ENCODE measurements at regions not wholly inside any gene's neighbourhood (a gene's known extent, or its start where the extent isn't known, plus 50 kb on each side); places are given as distances from the start of the nearest gene placed in this dataset.

GRCh38 chr14:29321646-29322045 is 555.1 kb downstream of the FOXG1 start (continued):
- TF ChIP-seq ZC3H4 (CRISPR knock-in tag; IDR thresholded peaks at IDR 0.05; ENCODE audit: borderline replicate concordance) (no peak), SAFB2 (IDR thresholded peaks at IDR 0.05; ENCODE audit: borderline replicate concordance, low read depth, low read length, severe bottlenecking) (no peak), GATAD2A (IDR thresholded peaks at IDR 0.05) (no peak), SAP30 (IDR thresholded peaks at IDR 0.05; ENCODE audit: borderline replicate concordance, insufficient read depth, low read depth, low read length, poor library complexity, severe bottlenecking) (no peak), DMBX1 (CRISPR knock-in tag; IDR thresholded peaks at IDR 0.05; ENCODE audit: borderline replicate concordance) (no peak), ZNF740 (CRISPR knock-in tag; IDR thresholded peaks at IDR 0.05) (no peak), ZNF740 (tag; IDR thresholded peaks at IDR 0.05) (no peak), ZNF324 (CRISPR knock-in tag; IDR thresholded peaks at IDR 0.05) (no peak)

- in situ Hi-C loops (cut with MboI) = no loop called here
- no peak for FAIRE-seq
- Histone ChIP-seq H3K36me3 (ENCODE audit: control insufficient read depth, insufficient read depth, low read length) (no peaks in the 10 kb centered on the region), H3K79me2 (ENCODE audit: control insufficient read depth, insufficient read depth, low read length) (no peaks in the 10 kb centered on the region), H3K9me3 (replicated peaks; ENCODE audit: control insufficient read depth, insufficient read depth, low read depth, low read length) (no peaks in the 10 kb centered on the region), H3K4me2 (ENCODE audit: insufficient read depth, low read length) (no peak overlapping the region), H3K9ac (ENCODE audit: insufficient read depth in 1 of 2, low read depth in 2 of 2, low read length in 2 of 2) (no peak overlapping the region), H3K27ac (ENCODE audit: extremely low read depth, low read depth, low read length) (no peak overlapping the region), H3K27me3 (ENCODE audit: control insufficient read depth in 2 of 2, insufficient read depth in 2 of 2, low read length in 2 of 2) (no peaks in the 10 kb centered on the region), H3K9me1 (ENCODE audit: control insufficient read depth, insufficient read depth, low read length) (no peaks in the 10 kb centered on the region), H3K4me1 (replicated peaks in 1 of 2; ENCODE audit: control insufficient read depth in 2 of 2, insufficient read depth in 2 of 2, low read length in 2 of 2) (no peaks in the 10 kb centered on the region), H4K20me1 (replicated peaks; ENCODE audit: control insufficient read depth, insufficient read depth, low read length) (no peaks in the 10 kb centered on the region), H3K4me3 (no peak overlapping the region), H2AFZ (ENCODE audit: low read depth, low read length) (no peak overlapping the region)
- CTCF ChIA-PET (ENCODE audit: low intra/inter-chr PET ratio) = no interaction called here
- no peak for DNase-seq (ENCODE audit: extremely low read depth in 1 of 4, low spot score in 3 of 4)
- intact Hi-C loops (cut with micrococcal nuclease) = no loop called here
- POLR2A ChIA-PET = interaction anchor here (0.6 kb wide), 1 partner anchor 70 kb away, joined by 4 read pairs; no protein-coding TSS in a partner anchor
- ATAC-seq = no peak
- BruUV-seq (replicated peaks) = no TSS peak
- 2% methylated on average over 3 of the region's 3 CpGs for WGBS (ENCODE audit: insufficient coverage, low coverage, missing lambda C conversion rate)
- TF ChIP-seq CEBPZ (IDR thresholded peaks at IDR 0.05; ENCODE audit: borderline replicate concordance, low read depth, low read length) (no peak), ZNF699 (CRISPR knock-in tag; IDR thresholded peaks at IDR 0.05; ENCODE audit: insufficient replicate concordance) (no peak), ZBTB11 (CRISPR knock-in tag; IDR thresholded peaks at IDR 0.05) (no peak), E2F3 (CRISPR knock-in tag; IDR thresholded peaks at IDR 0.05) (no peak)
Observed at GRCh38 chr14:29339494-29340172, 573.0 kb downstream of the FOXG1 start.
